SK-N-SH (cell line): ENCODE measurements at regions not wholly inside any gene's neighbourhood (a gene's known extent, or its start where the extent isn't known, plus 50 kb on each side); places are given as distances from the start of the nearest gene placed in this dataset.

ENCODE experiments used
- RFX5 ChIP-seq: IDR thresholded peaks from 2 replicates; pipeline ENCODE4 v1.6.1; 2012; ENCODE audit warnings: mild to moderate bottlenecking, improper control_type of control experiment, low read length
- TAF1 ChIP-seq: IDR thresholded peaks from 2 replicates; pipeline ENCODE4 v1.6.1; 2012; ENCODE audit warnings: low read depth, mild to moderate bottlenecking, low read length, moderate library complexity, borderline replicate concordance

DNA sequence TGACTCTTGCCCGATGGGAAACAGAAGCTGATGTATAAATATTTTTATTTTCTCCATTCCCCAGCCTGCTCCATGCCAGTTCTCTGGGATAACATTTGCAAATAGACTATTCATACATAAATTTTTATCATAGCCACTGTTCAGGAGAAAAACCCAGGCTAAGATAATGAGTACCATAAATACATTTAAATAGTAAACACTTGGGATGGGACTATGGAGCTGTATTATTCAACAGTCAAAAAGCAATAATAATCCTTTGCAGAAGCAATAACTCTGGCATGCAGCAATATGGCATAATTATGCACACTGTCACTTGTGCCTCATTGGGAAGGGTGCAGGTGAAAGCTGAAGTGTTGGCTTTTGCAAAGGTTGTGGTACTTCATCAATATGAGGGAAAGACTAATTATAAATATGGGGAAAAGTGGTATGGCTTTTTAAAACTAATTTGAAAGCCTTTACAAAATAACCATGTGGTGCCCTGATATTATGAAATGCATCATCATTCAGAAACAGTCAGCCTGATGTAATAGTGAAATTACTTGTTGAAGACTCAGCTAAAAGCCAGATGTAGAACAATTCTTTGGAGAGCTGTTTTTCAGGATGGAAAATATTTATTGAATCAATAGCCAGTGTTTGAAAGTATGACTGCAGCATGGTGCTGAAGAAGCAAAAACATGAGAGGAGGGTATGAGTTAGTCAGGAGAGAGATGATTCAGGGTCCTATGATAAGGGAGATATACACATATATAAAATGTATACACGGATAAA is 2476.7 kb downstream of the PCDH9 start:
- TF ChIP-seq TAF1: no peak
- no peak for TF ChIP-seq RFX5
